HUDEP-2 (cell line): ENCODE measurements at regions not wholly inside any gene's neighbourhood (a gene's known extent, or its start where the extent isn't known, plus 50 kb on each side); places are given as distances from the start of the nearest gene placed in this dataset.
"Not testable (repeated sequence)": the region's sequence is repeated elsewhere in the genome, so short reads cannot be mapped to it uniquely, and the experiment has no call there.

Experiments used
- DNase-seq, 76 experiments: peaks; one replicate each; lab custom pipeline; 2025; ENCODE audit not compliant: unreplicated experiment in 76 of 76; lab: John Stamatoyannopoulos, UW

GRCh38 chr1:60952612-60953111 lies 129.7 kb upstream of the NFIA start:
- DNase-seq = no peak

GRCh38 chr1:60950224-60951063 lies 131.9 kb upstream of the NFIA start:
- no peak for DNase-seq

- DNase-seq = no peak
These were observed 132.5 kb upstream of the NFIA start for GRCh38 chr1:60949826-60950197.

- DNase-seq = no peak
These were observed 133.1 kb upstream of the NFIA start for GRCh38 chr1:60949154-60949825.

GRCh38 chr1:60948486-60948885 lies 133.9 kb upstream of the NFIA start:
- no peak for DNase-seq

GRCh38 chr1:60947367-60947766 lies 135.0 kb upstream of the NFIA start:
- no peak for DNase-seq

- DNase-seq = no peak
These were observed 139.3 kb upstream of the NFIA start for GRCh38 chr1:60942896-60943638.

- DNase-seq = no peak
These were observed 140.1 kb upstream of the NFIA start for GRCh38 chr1:60942291-60942690.

GRCh38 chr1:60940685-60941084 lies 141.7 kb upstream of the NFIA start:
- DNase-seq = not testable (repeated sequence)

- DNase-seq = no peak
These were observed 144.6 kb upstream of the NFIA start for GRCh38 chr1:60937720-60938119.

GRCh38 chr1:60936591-60937342 lies 145.6 kb upstream of the NFIA start:
- DNase-seq = no peak

GRCh38 chr1:60936163-60936562 lies 146.2 kb upstream of the NFIA start:
- DNase-seq = no peak

GRCh38 chr1:60935599-60936110 lies 146.7 kb upstream of the NFIA start:
- DNase-seq = no peak

GRCh38 chr1:60930130-60930529 lies 152.2 kb upstream of the NFIA start:
- DNase-seq = no peak

- DNase-seq = peak in 11 of 76 experiments; percentile 1 to 22 (median 13)
These were observed 157.2 kb upstream of the NFIA start for GRCh38 chr1:60924964-60925798.

- DNase-seq = no peak
These were observed 158.2 kb upstream of the NFIA start for GRCh38 chr1:60924165-60924564.

GRCh38 chr1:60923389-60924087 lies 158.8 kb upstream of the NFIA start:
- DNase-seq = no peak

GRCh38 chr1:60922304-60922703 lies 160.1 kb upstream of the NFIA start:
- DNase-seq = no peak

GRCh38 chr1:60921175-60921574 lies 161.2 kb upstream of the NFIA start:
- DNase-seq = no peak
